ENCODE measurements at regions not wholly inside any gene's neighbourhood (a gene's known extent, or its start where the extent isn't known, plus 50 kb on each side); places are given as distances from the start of the nearest gene placed in this dataset.

GRCh38 chr10:4512671-4513240 lies 313.3 kb upstream of the AKR1E2 start:
- Mint-ChIP-seq H3K27me3 (ENCODE audit: low read depth) (no peaks in the 10 kb centered on the region), H3K4me3 (ENCODE audit: unreplicated experiment) (no peak overlapping the region), H3K27ac (ENCODE audit: unreplicated experiment) (no peak overlapping the region), H3K4me1 (ENCODE audit: low read depth) (peaks cover 12% of the 10 kb centered on the region), H3K9me3 (ENCODE audit: low read depth) (peaks cover 6% of the 10 kb centered on the region), H3K36me3 (ENCODE audit: low read depth) (peaks cover 2% of the 10 kb centered on the region)
- TF ChIP-seq CTCF (IDR thresholded peaks at IDR 0.05) = peak; percentile 77
- DNase-seq (ENCODE audit: low spot score) = no peak

- peaks cover 1% of the 10 kb centered on the region for H3K36me3 Mint-ChIP-seq (ENCODE audit: low read depth)
- H3K9me3 Mint-ChIP-seq (ENCODE audit: low read depth) = peaks cover 4% of the 10 kb centered on the region
- no peak for DNase-seq (ENCODE audit: low spot score)
- H3K4me3 Mint-ChIP-seq (ENCODE audit: unreplicated experiment) = no peak overlapping the region
- H3K27ac Mint-ChIP-seq (ENCODE audit: unreplicated experiment) = no peak overlapping the region
- no peaks in the 10 kb centered on the region for H3K27me3 Mint-ChIP-seq (ENCODE audit: low read depth)
- H3K4me1 Mint-ChIP-seq (ENCODE audit: low read depth) = peaks cover 12% of the 10 kb centered on the region
- no peak for TF ChIP-seq CTCF (IDR thresholded peaks at IDR 0.05)
Observed at GRCh38 chr10:4512196-4512595, 313.8 kb upstream of the AKR1E2 start.

- Mint-ChIP-seq H3K4me1 (ENCODE audit: low read depth) (peaks cover 14% of the 10 kb centered on the region), H3K27ac (ENCODE audit: unreplicated experiment) (no peak overlapping the region), H3K9me3 (ENCODE audit: low read depth) (no peaks in the 10 kb centered on the region), H3K4me3 (ENCODE audit: unreplicated experiment) (no peak overlapping the region), H3K27me3 (ENCODE audit: low read depth) (no peaks in the 10 kb centered on the region), H3K36me3 (ENCODE audit: low read depth) (no peaks in the 10 kb centered on the region)
- DNase-seq (ENCODE audit: low spot score) = no peak
- TF ChIP-seq CTCF (IDR thresholded peaks at IDR 0.05) = no peak
Observed at GRCh38 chr10:4511509-4511908, 314.5 kb upstream of the AKR1E2 start.

GRCh38 chr10:4509405-4509804 lies 316.6 kb upstream of the AKR1E2 start:
- H3K4me1 Mint-ChIP-seq (ENCODE audit: low read depth) = peaks cover 24% of the 10 kb centered on the region
- no peak overlapping the region for H3K4me3 Mint-ChIP-seq (ENCODE audit: unreplicated experiment)
- H3K27ac Mint-ChIP-seq (ENCODE audit: unreplicated experiment) = no peak overlapping the region
- H3K9me3 Mint-ChIP-seq (ENCODE audit: low read depth) = no peaks in the 10 kb centered on the region
- H3K36me3 Mint-ChIP-seq (ENCODE audit: low read depth) = no peaks in the 10 kb centered on the region
- no peak for DNase-seq (ENCODE audit: low spot score)
- H3K27me3 Mint-ChIP-seq (ENCODE audit: low read depth) = no peaks in the 10 kb centered on the region
- no peak for TF ChIP-seq CTCF (IDR thresholded peaks at IDR 0.05)

GRCh38 chr10:4506095-4506494 lies 319.9 kb upstream of the AKR1E2 start:
- Mint-ChIP-seq H3K27me3 (ENCODE audit: low read depth) (no peaks in the 10 kb centered on the region), H3K27ac (ENCODE audit: unreplicated experiment) (no peak overlapping the region), H3K4me3 (ENCODE audit: unreplicated experiment) (no peak overlapping the region), H3K36me3 (ENCODE audit: low read depth) (no peaks in the 10 kb centered on the region), H3K4me1 (ENCODE audit: low read depth) (peaks cover 20% of the 10 kb centered on the region), H3K9me3 (ENCODE audit: low read depth) (no peaks in the 10 kb centered on the region)
- DNase-seq (ENCODE audit: low spot score) = no peak
- no peak for TF ChIP-seq CTCF (IDR thresholded peaks at IDR 0.05)

All from chondrocyte (in vitro differentiated cells).